Nephron (organoid): ENCODE measurements at regions not wholly inside any gene's neighbourhood (a gene's known extent, or its start where the extent isn't known, plus 50 kb on each side); places are given as distances from the start of the nearest gene placed in this dataset.
A peak's percentile ranks its signal among the peaks of the same experiment; 100 is the strongest.

Experiments
- H3K27ac Mint-ChIP-seq, 3 experiments: 2 replicates each; pipeline ENCODE4 v1.8.0; 2020; ENCODE audit warnings: mixed read lengths in 3 of 3, mild to moderate bottlenecking in 2 of 3, moderate library complexity in 1 of 3
- H3K27me3 Mint-ChIP-seq: 2 replicates; pipeline ENCODE4 v1.8.0; 2021; ENCODE audit warnings: low read depth, mild to moderate bottlenecking, moderate library complexity, mixed read lengths
- H3K36me3 Mint-ChIP-seq: 2 replicates; pipeline ENCODE4 v1.8.0; 2020; ENCODE audit warnings: low read depth, mixed read lengths
- H3K4me1 Mint-ChIP-seq: 2 replicates; pipeline ENCODE4 v1.8.0; 2020; ENCODE audit warnings: mixed read lengths
- H3K4me3 Mint-ChIP-seq, 3 experiments: 2 replicates each; pipeline ENCODE4 v1.8.0; 2020; ENCODE audit warnings: mild to moderate bottlenecking in 3 of 3, mixed read lengths in 3 of 3, moderate library complexity in 2 of 3
- H3K9me3 Mint-ChIP-seq: 2 replicates; pipeline ENCODE4 v1.8.0; 2020; ENCODE audit warnings: mixed read lengths
- TF ChIP-seq, protein P1 (sequence below), 3 experiments: fragments of 200-600 bp; sonication (generic); IDR thresholded peaks; one replicate each; pipeline ENCODE4 v1.5.0; 2021; ENCODE audit warnings: antibody characterized with exemption in 3 of 3; ENCODE audit not compliant: unreplicated experiment in 3 of 3

GRCh38 chr3:34856081-34856947 is 783.0 kb upstream of the ARPP21 start:
- Mint-ChIP-seq H3K9me3 (no peaks in the 10 kb centered on the region), H3K36me3 (no peaks in the 10 kb centered on the region), H3K27ac (peak overlapping the region; percentile 72 to 97 (median 92)), H3K27me3 (no peaks in the 10 kb centered on the region), H3K4me1 (peaks cover 49% of the 10 kb centered on the region), H3K4me3 (no peak overlapping the region)
- TF ChIP-seq, protein P1, sequence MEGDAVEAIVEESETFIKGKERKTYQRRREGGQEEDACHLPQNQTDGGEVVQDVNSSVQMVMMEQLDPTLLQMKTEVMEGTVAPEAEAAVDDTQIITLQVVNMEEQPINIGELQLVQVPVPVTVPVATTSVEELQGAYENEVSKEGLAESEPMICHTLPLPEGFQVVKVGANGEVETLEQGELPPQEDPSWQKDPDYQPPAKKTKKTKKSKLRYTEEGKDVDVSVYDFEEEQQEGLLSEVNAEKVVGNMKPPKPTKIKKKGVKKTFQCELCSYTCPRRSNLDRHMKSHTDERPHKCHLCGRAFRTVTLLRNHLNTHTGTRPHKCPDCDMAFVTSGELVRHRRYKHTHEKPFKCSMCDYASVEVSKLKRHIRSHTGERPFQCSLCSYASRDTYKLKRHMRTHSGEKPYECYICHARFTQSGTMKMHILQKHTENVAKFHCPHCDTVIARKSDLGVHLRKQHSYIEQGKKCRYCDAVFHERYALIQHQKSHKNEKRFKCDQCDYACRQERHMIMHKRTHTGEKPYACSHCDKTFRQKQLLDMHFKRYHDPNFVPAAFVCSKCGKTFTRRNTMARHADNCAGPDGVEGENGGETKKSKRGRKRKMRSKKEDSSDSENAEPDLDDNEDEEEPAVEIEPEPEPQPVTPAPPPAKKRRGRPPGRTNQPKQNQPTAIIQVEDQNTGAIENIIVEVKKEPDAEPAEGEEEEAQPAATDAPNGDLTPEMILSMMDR (IDR thresholded peaks at IDR 0.05; ENCODE audit: unreplicated experiment in 3 of 3): no peak

DNA sequence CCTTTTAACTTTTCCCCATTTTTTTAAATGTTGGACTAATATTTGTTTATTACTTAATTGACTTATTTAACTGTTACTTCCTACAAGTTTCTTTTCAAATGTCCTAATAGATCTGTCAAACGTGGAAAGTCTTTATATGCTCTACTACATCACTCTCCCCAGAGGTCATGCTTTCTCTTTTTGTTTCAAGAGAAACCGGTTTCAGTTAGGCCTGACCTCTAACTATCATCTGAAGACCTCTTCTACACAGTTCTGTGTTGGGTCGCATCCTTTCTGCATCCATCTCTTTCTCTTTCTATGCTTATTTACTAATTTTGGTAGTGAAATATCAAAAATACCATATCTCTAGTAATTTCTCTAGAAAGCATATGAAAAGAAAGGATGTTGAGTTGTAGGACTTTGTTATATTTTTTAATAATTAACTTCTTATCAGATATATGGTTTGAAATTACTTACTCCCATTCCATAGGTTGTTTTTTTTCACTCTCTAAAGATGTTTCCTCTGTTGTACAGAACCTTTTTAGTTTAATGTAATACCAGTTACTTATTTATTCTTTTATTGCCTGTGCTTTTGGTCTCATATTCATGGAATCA is 781.2 kb upstream of the ARPP21 start:
- Mint-ChIP-seq H3K9me3 (no peaks in the 10 kb centered on the region), H3K27ac (peak overlapping the region in 2 of 3 experiments; percentile 40 to 60), H3K4me3 (no peak overlapping the region), H3K27me3 (no peaks in the 10 kb centered on the region), H3K36me3 (no peaks in the 10 kb centered on the region), H3K4me1 (peaks cover 32% of the 10 kb centered on the region)
- TF ChIP-seq, protein P1 (IDR thresholded peaks at IDR 0.05; ENCODE audit: unreplicated experiment in 3 of 3): no peak

- Mint-ChIP-seq H3K4me1 (peaks cover 30% of the 10 kb centered on the region), H3K36me3 (no peaks in the 10 kb centered on the region)
These were observed 779.6 kb upstream of the ARPP21 start for GRCh38 chr3:34859746-34860145.

GRCh38 chr3:34862456-34862855 is 776.9 kb upstream of the ARPP21 start:
- H3K27ac Mint-ChIP-seq: no peak overlapping the region
- TF ChIP-seq, protein P1 (IDR thresholded peaks at IDR 0.05; ENCODE audit: unreplicated experiment in 3 of 3): no peak
- H3K36me3 Mint-ChIP-seq: no peaks in the 10 kb centered on the region
- H3K27me3 Mint-ChIP-seq: no peaks in the 10 kb centered on the region
- no peak overlapping the region for H3K4me3 Mint-ChIP-seq
- H3K9me3 Mint-ChIP-seq: peaks cover 4% of the 10 kb centered on the region
- H3K4me1 Mint-ChIP-seq: peaks cover 10% of the 10 kb centered on the region

More at GRCh38 chr3:34859746-34860145, 779.6 kb upstream of the ARPP21 start:
- TF ChIP-seq, protein P1 (IDR thresholded peaks at IDR 0.05; ENCODE audit: unreplicated experiment in 3 of 3): no peak
- H3K27ac Mint-ChIP-seq: no peak overlapping the region
- H3K9me3 Mint-ChIP-seq: no peaks in the 10 kb centered on the region
- no peaks in the 10 kb centered on the region for H3K27me3 Mint-ChIP-seq
- no peak overlapping the region for H3K4me3 Mint-ChIP-seq

DNA sequence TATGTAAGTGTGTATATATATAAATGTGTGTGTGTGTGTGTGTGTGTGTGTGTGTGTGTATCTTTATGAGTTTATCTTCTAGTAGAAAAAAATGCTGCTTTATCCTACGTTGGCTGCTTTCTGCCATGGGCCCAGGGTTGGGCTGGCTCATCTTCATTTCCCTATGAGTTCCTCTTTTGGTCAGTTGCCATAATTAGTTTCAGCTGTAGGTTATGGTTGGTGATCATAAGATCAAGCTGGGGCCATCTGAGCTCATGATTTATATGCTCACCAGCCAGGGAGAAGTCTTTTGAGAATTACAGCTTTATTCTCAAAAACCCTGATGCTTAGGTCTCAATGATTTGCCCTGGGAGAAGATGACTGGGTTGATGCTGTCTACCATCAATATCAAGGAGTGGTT is 775.8 kb upstream of the ARPP21 start:
- Mint-ChIP-seq H3K9me3 (peaks cover 4% of the 10 kb centered on the region), H3K4me3 (no peak overlapping the region), H3K36me3 (no peaks in the 10 kb centered on the region), H3K27ac (no peak overlapping the region), H3K27me3 (no peaks in the 10 kb centered on the region), H3K4me1 (peaks cover 6% of the 10 kb centered on the region)
- TF ChIP-seq, protein P1 (IDR thresholded peaks at IDR 0.05; ENCODE audit: unreplicated experiment in 3 of 3): no peak
